Stimulated activated CD8-positive, alpha-beta memory T cell treated with anti-CD3 and anti-CD28 coated beads, Interleukin-12 subunit alpha, Interleukin-12 subunit beta, amount 100 ng/mL, for 24 hours (primary cell): ENCODE measurements at regions not wholly inside any gene's neighbourhood (a gene's known extent, or its start where the extent isn't known, plus 50 kb on each side); places are given as distances from the start of the nearest gene placed in this dataset.

Source experiments
- DNase-seq: peaks from one replicate; pipeline ENCODE4 v3.0.0-alpha.2; 2020; ENCODE audit errors: extremely low read depth

DNA sequence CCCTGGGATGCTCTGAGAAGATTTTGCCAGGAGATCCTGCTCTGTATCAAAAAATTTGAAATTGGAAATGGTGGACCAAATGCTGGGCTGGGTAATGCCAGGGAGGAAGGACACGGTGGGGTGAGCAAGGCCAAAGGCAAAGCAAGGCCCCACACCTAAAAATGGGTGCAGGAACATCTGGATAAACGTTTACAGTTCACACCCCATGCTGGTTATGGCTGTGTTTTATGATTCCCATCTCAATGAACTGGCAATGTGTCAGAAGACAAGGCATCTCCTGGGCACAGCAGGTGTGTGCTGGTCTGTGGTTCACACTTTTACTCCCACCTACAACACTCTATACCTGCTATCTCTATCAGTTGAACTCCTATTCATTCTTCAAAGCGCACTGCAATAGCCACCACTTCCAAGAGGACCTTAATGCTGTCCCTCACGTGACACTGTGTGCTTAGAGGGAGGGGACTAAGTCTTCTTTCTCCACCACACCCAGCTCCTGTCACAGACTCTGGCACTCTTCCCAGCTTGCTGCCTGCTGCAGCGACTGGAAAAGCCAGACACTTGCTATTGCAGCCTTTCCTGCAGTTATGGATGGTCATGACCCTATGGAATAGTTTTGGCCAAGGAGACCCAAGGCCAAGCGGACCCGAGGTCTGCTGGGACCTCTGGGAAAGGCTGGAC is 277.5 kb downstream of the CTTN start:
- no peak for DNase-seq

DNA sequence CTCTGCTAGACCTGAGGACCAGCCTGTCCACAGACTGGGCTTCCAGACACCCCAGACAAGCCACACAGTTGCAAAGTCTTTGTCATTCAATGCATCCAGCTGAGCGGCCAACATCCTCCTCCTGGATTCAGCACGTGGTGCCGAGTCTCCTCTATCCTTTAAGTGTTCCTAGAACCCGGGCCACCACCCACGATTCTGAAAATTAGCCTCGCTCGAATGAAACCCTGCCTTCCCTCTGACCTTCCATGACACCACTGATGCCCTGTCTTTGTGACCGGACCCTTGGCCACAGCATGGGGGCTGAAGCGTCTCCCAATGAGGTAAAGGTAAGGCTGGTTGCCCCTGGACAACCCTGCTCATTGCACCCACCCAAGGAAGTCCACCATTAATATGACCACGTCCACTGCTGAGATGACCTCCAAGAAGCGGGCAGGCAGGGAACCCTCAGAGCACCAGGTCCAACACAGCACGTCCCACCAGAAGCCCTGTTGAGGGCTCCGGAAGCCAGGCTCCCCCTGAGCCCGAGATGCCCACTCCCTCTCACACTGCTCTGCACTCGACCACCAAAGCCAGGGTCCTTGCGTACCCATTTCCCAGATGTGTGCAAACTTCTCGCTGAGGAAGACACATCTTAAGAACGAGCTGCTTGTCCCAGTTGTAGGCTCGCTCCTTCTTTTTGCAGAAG is 279.0 kb downstream of the CTTN start:
- no peak for DNase-seq

GRCh38 chr11:70678931-70679900 is 280.9 kb downstream of the CTTN start:
- no peak for DNase-seq

DNA sequence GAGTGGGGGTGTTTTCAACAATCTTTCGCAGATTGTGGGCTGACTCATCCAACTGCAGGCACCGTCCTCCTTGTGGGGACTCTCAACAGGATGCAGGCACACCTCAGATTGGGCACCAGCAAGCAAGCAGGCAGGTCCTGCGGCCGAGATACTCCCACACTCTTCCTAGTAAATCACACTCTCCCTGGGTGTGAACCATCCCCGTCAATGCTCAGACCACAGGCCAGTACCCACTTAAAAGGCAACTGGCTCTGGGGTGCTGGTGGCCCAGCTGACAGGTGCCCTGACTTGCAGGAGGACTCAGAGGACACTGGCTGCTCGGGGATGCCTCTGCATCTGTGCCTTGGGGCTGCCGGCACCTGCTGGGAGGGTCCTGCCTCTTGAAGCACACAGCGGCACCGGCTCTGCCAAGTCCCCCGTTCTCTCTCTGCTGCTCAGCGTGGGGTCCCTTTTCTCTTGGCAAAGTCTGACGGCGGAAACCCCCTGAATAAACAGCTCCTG is 282.5 kb downstream of the CTTN start:
- DNase-seq = no peak

- no peak for DNase-seq
Measured at GRCh38 chr11:70682056-70682455, 283.7 kb downstream of the CTTN start.

- no peak for DNase-seq
Measured at GRCh38 chr11:70682760-70683159, 284.4 kb downstream of the CTTN start.

- no peak for DNase-seq
Measured at GRCh38 chr11:70687716-70688115, 289.4 kb downstream of the CTTN start.

GRCh38 chr11:70688142-70688541 is 289.8 kb downstream of the CTTN start:
- DNase-seq = no peak

DNA sequence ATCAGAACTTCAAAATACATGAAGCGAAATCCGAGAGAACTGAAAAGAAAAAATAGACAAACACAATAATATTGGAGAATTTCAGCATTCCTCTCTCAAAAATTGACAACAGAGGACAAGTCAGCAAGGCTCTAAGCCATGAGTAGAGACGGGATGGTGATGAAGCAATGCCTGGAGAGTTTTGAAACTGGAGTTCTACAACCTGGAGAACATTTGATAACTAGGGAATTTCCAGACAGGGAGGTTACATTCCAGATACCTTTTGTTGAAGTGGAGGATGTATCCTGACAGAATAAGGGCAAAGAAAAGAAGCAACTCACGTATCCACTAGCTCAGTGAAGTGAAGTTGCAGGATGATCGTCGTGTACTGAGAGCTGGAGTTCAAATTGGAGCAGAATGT is 291.4 kb downstream of the CTTN start:
- DNase-seq = no peak

- DNase-seq = no peak
Measured at GRCh38 chr11:70692131-70692530, 293.8 kb downstream of the CTTN start.

DNA sequence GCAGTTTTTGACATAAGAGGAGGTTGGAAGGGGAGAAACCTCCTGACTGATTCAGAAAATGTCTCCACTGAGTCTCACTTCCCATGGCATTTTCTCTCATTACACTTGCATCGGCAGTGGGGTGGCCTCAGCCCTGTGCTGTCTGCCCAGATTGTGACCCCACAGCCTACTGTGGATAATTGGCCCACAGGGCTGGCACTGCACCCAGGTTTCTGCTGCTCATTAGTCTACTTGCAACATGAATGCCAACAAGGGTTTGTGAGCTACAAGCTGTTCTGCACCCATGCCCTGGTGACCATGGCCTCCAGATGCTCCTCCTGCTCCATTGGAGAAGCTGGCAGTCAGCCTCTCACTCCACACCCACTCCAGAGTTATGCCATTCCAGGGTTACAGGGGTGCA is 296.0 kb downstream of the CTTN start:
- DNase-seq = no peak

DNA sequence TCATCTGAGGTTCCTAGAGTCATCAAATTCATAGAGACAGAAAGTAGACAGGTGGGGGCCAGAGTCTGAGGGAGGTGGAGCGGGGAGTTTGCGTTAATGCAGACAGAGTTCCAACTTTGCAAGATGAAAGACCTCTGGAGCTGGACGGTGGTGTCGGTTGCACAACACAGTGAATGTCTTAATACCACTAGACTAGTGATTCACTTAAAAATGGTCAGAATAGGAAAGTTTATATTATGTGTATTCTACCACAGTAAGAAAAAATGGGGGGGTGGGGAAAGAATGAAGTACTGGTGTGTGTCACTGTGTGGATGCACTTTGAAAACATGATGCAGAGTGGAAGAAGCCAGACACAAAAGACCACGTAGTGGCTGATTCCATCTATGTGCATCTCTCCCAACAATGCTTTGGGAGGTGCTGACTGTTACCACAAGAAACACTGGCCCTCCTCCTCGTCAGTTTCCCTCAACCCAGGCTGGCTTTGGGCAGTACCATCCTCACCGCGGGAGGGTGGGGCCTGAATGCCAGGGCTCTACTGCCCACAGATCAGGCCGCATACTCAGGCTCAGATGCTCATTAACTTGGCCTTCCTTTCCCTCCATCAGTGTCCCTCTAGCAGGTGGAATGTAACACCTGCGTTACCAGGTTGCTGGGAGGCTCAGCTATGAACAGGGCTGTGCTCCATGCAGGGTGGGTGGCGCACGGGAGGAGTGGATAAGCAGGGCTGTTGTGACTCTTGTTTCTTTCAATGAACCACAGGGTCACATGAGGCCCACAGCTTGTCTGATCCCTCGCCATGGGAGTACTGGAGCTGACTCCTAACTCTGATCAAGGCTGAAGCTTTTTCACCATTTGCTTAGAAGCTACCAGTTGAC is 297.0 kb downstream of the CTTN start:
- DNase-seq = no peak

- DNase-seq = no peak
Measured at GRCh38 chr11:70696076-70696475, 297.7 kb downstream of the CTTN start.

DNA sequence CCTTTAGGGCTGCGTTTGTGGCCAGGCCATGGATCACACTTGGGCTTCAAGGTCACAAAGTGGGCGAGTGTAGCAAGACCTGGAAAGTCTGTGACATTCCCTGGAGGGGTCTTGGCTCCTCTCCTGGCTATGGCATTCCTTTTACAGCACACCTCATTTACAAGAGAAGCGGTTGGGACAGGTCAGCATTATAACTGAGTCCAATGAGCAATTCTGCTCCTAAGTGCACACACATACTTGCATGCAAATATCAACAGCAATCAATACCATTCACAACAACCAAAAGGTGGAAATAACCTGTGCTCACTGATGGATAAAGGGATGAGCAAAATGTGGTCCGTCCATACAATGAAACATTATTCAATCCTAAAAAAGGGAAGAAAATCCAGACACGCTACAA is 298.2 kb downstream of the CTTN start:
- no peak for DNase-seq

GRCh38 chr11:70697701-70698100 is 299.4 kb downstream of the CTTN start:
- no peak for DNase-seq

- DNase-seq = no peak
Measured at GRCh38 chr11:70698871-70699270, 300.5 kb downstream of the CTTN start.

DNA sequence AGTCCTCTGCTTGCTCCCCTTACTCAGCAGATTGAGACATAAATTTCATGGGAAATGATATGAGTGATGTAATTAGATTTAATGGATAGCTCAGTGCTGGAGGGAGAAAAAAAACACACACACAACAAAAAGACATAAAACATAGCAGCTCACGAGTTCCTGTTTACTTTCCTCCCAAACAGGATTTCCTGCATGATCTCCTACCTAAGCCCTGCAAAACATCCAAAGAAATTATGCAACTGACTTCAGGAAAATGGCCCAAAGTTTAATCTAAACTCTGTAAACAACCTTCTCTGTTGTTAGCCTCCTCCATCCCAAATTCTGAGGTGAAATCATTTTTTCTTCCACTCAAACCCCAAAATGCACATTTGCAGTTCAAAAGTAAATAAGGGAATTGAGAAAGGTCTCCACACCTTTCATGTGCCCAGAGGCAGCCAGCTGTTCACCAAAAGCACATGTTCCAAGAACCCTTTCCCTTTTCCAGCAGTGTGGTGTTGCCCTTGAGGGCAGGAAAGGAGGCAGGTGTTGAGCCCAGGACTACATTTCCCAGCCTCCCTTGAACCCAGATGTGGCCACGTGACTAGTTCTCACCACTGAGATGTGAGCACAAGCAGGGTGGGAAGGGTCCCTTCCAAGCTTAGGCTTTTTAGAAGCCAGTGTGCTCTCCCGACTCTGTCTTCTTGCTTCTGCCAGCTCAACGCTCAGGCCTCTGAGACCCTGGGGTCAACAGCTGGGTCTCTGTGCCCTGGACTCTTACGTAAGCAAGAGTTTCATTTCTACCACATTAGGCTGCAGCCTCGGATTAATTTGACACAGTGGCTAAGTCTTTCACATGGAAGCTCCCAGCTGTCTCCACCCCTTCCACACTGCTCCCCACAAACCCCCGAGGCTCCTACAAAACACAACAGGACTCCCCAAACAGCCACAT is 301.2 kb downstream of the CTTN start:
- no peak for DNase-seq

DNA sequence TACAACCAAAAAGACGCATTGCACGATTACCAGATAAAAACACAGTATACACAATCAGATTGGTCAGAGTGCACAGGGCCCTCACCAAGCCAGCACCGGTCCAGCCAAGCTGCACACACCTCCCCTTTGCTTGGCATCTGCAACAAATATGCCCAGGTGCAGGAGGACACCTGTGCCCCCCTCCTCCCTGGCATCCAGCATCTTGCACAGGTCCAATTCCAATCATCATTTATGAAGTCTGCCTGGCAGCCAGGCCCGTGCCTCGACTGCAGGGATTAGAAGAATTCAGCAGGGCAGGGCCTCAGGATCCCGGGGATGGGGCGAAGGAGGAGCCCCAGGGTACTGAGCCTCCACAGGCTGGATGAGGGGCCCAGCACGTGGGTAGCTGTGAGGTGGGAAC is 302.1 kb downstream of the CTTN start:
- DNase-seq = no peak

GRCh38 chr11:70700871-70701270 is 302.5 kb downstream of the CTTN start:
- DNase-seq = no peak

- no peak for DNase-seq
Measured at GRCh38 chr11:70702040-70702648, 303.8 kb downstream of the CTTN start.
